Hepatocyte (in vitro differentiated cells): ENCODE measurements at regions not wholly inside any gene's neighbourhood (a gene's known extent, or its start where the extent isn't known, plus 50 kb on each side); places are given as distances from the start of the nearest gene placed in this dataset.

Experiments used
- CTCF ChIP-seq: fragments of 200-600 bp; sonication (generic); IDR thresholded peaks from 2 replicates; pipeline ENCODE4 v1.5.1; 2016; ENCODE audit warnings: antibody characterized with exemption, mild to moderate bottlenecking; ENCODE audit not compliant: poor library complexity
- EZH2 ChIP-seq: fragments of 200-600 bp; sonication (generic); IDR thresholded peaks from 2 replicates; pipeline ENCODE4 v1.6.1; 2016; ENCODE audit warnings: antibody characterized with exemption, mild to moderate bottlenecking, borderline replicate concordance

DNA sequence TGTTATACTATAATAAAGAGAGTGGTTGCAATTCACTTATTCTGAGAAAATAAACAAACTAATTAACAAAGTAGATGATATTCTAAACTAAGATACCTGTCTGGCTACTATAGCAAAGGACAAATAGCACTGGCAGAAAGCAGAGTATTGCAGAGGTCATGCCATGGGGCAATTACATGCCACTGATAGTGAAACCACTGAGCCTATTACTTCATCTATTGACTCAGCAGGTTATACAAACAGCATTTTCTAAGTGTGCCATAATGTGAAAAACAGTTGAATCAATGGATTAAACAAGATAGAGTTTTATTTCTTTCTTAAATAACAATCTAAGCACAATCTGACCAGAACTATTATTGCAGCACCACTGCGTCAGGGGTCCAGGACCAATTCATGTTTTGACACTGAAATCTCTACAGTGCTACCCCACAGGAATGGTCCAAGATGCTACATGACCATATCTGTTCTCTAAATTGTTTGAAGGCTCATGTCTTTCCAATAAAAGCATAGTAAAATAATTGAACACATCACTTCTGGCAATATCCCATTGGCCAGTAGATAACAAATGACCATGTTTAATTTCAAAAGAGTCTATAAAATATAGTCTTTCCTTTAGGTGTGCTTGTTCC, 389.5 kb upstream of the GRID2 start:
- TF ChIP-seq EZH2 (no peak), CTCF (no peak)
